ENCODE measurements at regions not wholly inside any gene's neighbourhood (a gene's known extent, or its start where the extent isn't known, plus 50 kb on each side); places are given as distances from the start of the nearest gene placed in this dataset.

GRCh38 chr14:87152693-87153092 is 840.3 kb downstream of the GALC start:
- no peak for FAIRE-seq

- FAIRE-seq, result no peak
Measured at GRCh38 chr14:87149583-87150354, 843.2 kb downstream of the GALC start.

- FAIRE-seq, result no peak
Measured at GRCh38 chr14:87148655-87149054, 844.3 kb downstream of the GALC start.

GRCh38 chr14:87142551-87143211 is 850.3 kb downstream of the GALC start:
- no peak for FAIRE-seq

GRCh38 chr14:87141801-87142200 is 851.2 kb downstream of the GALC start:
- no peak for FAIRE-seq

- no peak for FAIRE-seq
Measured at GRCh38 chr14:87139299-87139698, 853.7 kb downstream of the GALC start.

- no peak for FAIRE-seq
Measured at GRCh38 chr14:87133073-87133801, 859.7 kb downstream of the GALC start.

GRCh38 chr14:87131879-87132278 is 861.1 kb downstream of the GALC start:
- no peak for FAIRE-seq

- FAIRE-seq, result no peak
Measured at GRCh38 chr14:87122166-87122565, 870.8 kb downstream of the GALC start.

- FAIRE-seq, result no peak
Measured at GRCh38 chr14:87121716-87122115, 871.3 kb downstream of the GALC start.

GRCh38 chr14:87115234-87115633 is 877.7 kb downstream of the GALC start:
- no peak for FAIRE-seq

GRCh38 chr14:87113286-87113685 is 879.7 kb downstream of the GALC start:
- FAIRE-seq, result no peak

- no peak for FAIRE-seq
Measured at GRCh38 chr14:87111741-87112140, 881.2 kb downstream of the GALC start.

GRCh38 chr14:87111126-87111525 is 881.9 kb downstream of the GALC start:
- no peak for FAIRE-seq

GRCh38 chr14:87109271-87109670 is 883.7 kb downstream of the GALC start:
- FAIRE-seq, result no peak

- no peak for FAIRE-seq
Measured at GRCh38 chr14:87108726-87109125, 884.3 kb downstream of the GALC start.

GRCh38 chr14:87102811-87103378 is 890.1 kb downstream of the GALC start:
- no peak for FAIRE-seq

GRCh38 chr14:87097015-87097414 is 896.0 kb downstream of the GALC start:
- no peak for FAIRE-seq

GRCh38 chr14:87094913-87095312 is 898.1 kb downstream of the GALC start:
- no peak for FAIRE-seq

GRCh38 chr14:87088588-87088987 is 904.4 kb downstream of the GALC start:
- FAIRE-seq, result no peak

- no peak for FAIRE-seq
Measured at GRCh38 chr14:87087881-87088280, 905.1 kb downstream of the GALC start.

- FAIRE-seq, result no peak
Measured at GRCh38 chr14:87084908-87085307, 908.1 kb downstream of the GALC start.

GRCh38 chr14:87082917-87083316 is 910.1 kb downstream of the GALC start:
- no peak for FAIRE-seq
